ENCODE measurements at regions not wholly inside any gene's neighbourhood (a gene's known extent, or its start where the extent isn't known, plus 50 kb on each side); places are given as distances from the start of the nearest gene placed in this dataset.

- no peaks in the 10 kb centered on the region for H3K27me3 ChIP-seq
- 96% methylated on average over 4 of the region's 4 CpGs for WGBS
- DNase-seq (ENCODE audit: low spot score in 2 of 2) = no peak
- H3K27ac ChIP-seq = no peak overlapping the region
- no peaks in the 10 kb centered on the region for H3K9me3 ChIP-seq
- H3K4me3 ChIP-seq = no peak overlapping the region
- no peak for TF ChIP-seq EP300 (IDR thresholded peaks at IDR 0.05)
- no peak for TF ChIP-seq CTCF (IDR thresholded peaks at IDR 0.05)
- TF ChIP-seq POLR2AphosphoS5 (IDR thresholded peaks at IDR 0.05) = no peak
- TF ChIP-seq POLR2A (IDR thresholded peaks at IDR 0.05) = no peak
- H3K4me1 ChIP-seq = no peaks in the 10 kb centered on the region
- no peaks in the 10 kb centered on the region for H3K36me3 ChIP-seq
Measured at GRCh38 chr6:16842676-16843075, 81.4 kb upstream of the ATXN1 start.

GRCh38 chr6:16841241-16841640 is 80.0 kb upstream of the ATXN1 start:
- 73% methylated on average over 7 of the region's 7 CpGs for WGBS
- H3K27me3 ChIP-seq = no peaks in the 10 kb centered on the region
- no peak overlapping the region for H3K4me3 ChIP-seq
- no peaks in the 10 kb centered on the region for H3K36me3 ChIP-seq
- H3K4me1 ChIP-seq = peaks cover 6% of the 10 kb centered on the region
- H3K9me3 ChIP-seq = no peaks in the 10 kb centered on the region
- TF ChIP-seq POLR2AphosphoS5 (IDR thresholded peaks at IDR 0.05) (no peak), POLR2A (IDR thresholded peaks at IDR 0.05) (no peak), CTCF (IDR thresholded peaks at IDR 0.05) (no peak), EP300 (IDR thresholded peaks at IDR 0.05) (no peak)
- no peak for DNase-seq (ENCODE audit: low spot score in 2 of 2)
- H3K27ac ChIP-seq = no peak overlapping the region

GRCh38 chr6:16840725-16841124 is 79.5 kb upstream of the ATXN1 start:
- WGBS = 78% methylated on average over 2 of the region's 2 CpGs
- peaks cover 6% of the 10 kb centered on the region for H3K4me1 ChIP-seq
- H3K36me3 ChIP-seq = no peaks in the 10 kb centered on the region
- H3K27ac ChIP-seq = no peak overlapping the region
- TF ChIP-seq CTCF (IDR thresholded peaks at IDR 0.05) = no peak
- TF ChIP-seq POLR2A (IDR thresholded peaks at IDR 0.05) = no peak
- no peak for TF ChIP-seq POLR2AphosphoS5 (IDR thresholded peaks at IDR 0.05)
- no peak for TF ChIP-seq EP300 (IDR thresholded peaks at IDR 0.05)
- DNase-seq (ENCODE audit: low spot score in 2 of 2) = no peak
- H3K9me3 ChIP-seq = no peaks in the 10 kb centered on the region
- no peak overlapping the region for H3K4me3 ChIP-seq
- no peaks in the 10 kb centered on the region for H3K27me3 ChIP-seq

- no peak for DNase-seq (ENCODE audit: low spot score in 2 of 2)
- Histone ChIP-seq H3K36me3 (no peaks in the 10 kb centered on the region), H3K4me1 (peaks cover 6% of the 10 kb centered on the region), H3K4me3 (no peak overlapping the region), H3K9me3 (no peaks in the 10 kb centered on the region), H3K27ac (no peak overlapping the region), H3K27me3 (no peaks in the 10 kb centered on the region)
- TF ChIP-seq CTCF (IDR thresholded peaks at IDR 0.05) (no peak), POLR2A (IDR thresholded peaks at IDR 0.05) (no peak), POLR2AphosphoS5 (IDR thresholded peaks at IDR 0.05) (no peak), EP300 (IDR thresholded peaks at IDR 0.05) (no peak)
- WGBS = 48% methylated on average over 3 of the region's 3 CpGs
Measured at GRCh38 chr6:16840291-16840690, 79.0 kb upstream of the ATXN1 start.

- Histone ChIP-seq H3K4me3 (no peak overlapping the region), H3K27me3 (no peaks in the 10 kb centered on the region), H3K4me1 (peaks cover 6% of the 10 kb centered on the region), H3K9me3 (no peaks in the 10 kb centered on the region), H3K36me3 (no peaks in the 10 kb centered on the region), H3K27ac (no peak overlapping the region)
- DNase-seq (ENCODE audit: low spot score in 2 of 2) = no peak
- 93% methylated on average over 2 of the region's 2 CpGs for WGBS
- TF ChIP-seq POLR2AphosphoS5 (IDR thresholded peaks at IDR 0.05) = no peak
- TF ChIP-seq EP300 (IDR thresholded peaks at IDR 0.05) = no peak
Measured at GRCh38 chr6:16839631-16840179, 78.4 kb upstream of the ATXN1 start.

All from suprapubic skin (tissue), 4 donors.